GM12878 (cell line): ENCODE measurements at regions not wholly inside any gene's neighbourhood (a gene's known extent, or its start where the extent isn't known, plus 50 kb on each side); places are given as distances from the start of the nearest gene placed in this dataset.

Experiments
- ATAC-seq: fragments of 200-7000 bp; cut with Tn5 transposase; 3 replicates; pipeline ENCODE4 v1.9.1; 2020; ENCODE audit warnings: mild to moderate bottlenecking, moderate library complexity
- BruUV-seq: library from RNA; stranded (reverse); fragments of 400-500 nt; replicated peaks from 2 replicates; lab custom pipeline; 2021; lab: Mats Ljungman, UMichigan
- CTCF ChIA-PET: fragments of 300-600 bp; sonication (Branson Sonifier 250); formaldehyde crosslinking; extraction: SDS; loops from one replicate; lab custom pipeline; 2021; ENCODE audit warnings: inconsistent platforms; lab: Yijun Ruan, JAX
- POLR2A ChIA-PET: fragments of 350-600 bp; formaldehyde crosslinking; extraction: SDS; loops from one replicate; lab custom pipeline; 2021; ENCODE audit warnings: inconsistent platforms; lab: Charles Lee
- RAD21 ChIA-PET: fragments of 300-600 bp; sonication (Branson Sonifier 250); formaldehyde crosslinking; loops from one replicate; lab custom pipeline; 2023; ENCODE audit warnings: antibody characterized with exemption; ENCODE audit not compliant: unreplicated experiment; lab: Charles Lee
- SMC1A ChIA-PET: fragments of 300-600 bp; sonication (Branson Sonifier 250); formaldehyde crosslinking; loops from one replicate; lab custom pipeline; 2023; ENCODE audit not compliant: unreplicated experiment, uncharacterized antibody; lab: Charles Lee
- DNase-seq: peaks from one replicate; pipeline ENCODE4 v3.0.0-alpha.2; 2011; ENCODE audit warnings: low read depth, low spot score
- FAIRE-seq: peaks from 3 replicates; lab custom pipeline; 2011; peaks lifted over from hg19 to GRCh38; lab: Jason Lieb, UNC
- H2AFZ ChIP-seq: 2 replicates; pipeline ENCODE4 v1.6.0; 2011; ENCODE audit warnings: low read depth, low read length, control low read depth; ENCODE audit not compliant: control insufficient read depth
- H3K27ac ChIP-seq: 2 replicates; pipeline ENCODE4 v1.5.1; 2011; ENCODE audit warnings: control low read depth; ENCODE audit not compliant: control insufficient read depth, insufficient read depth
- H3K27me3 ChIP-seq, 2 experiments: replicated peaks in 1 of 2; 2 replicates each; pipeline versions ENCODE4 v1.6.0 to v1.6.1; 2011; ENCODE audit warnings: low read length in 1 of 2; ENCODE audit not compliant: control insufficient read depth in 2 of 2, insufficient read depth in 2 of 2
- H3K36me3 ChIP-seq, 2 experiments: 2 replicates each; pipeline ENCODE4 v1.5.1; 2011; ENCODE audit warnings: low read length in 1 of 2; ENCODE audit not compliant: control insufficient read depth in 2 of 2, insufficient read depth in 2 of 2
- H3K4me1 ChIP-seq: 2 replicates; pipeline ENCODE4 v1.6.1; 2011; ENCODE audit warnings: mild to moderate bottlenecking, low read length, moderate library complexity, mixed read lengths; ENCODE audit not compliant: control insufficient read depth, insufficient read depth
- H3K4me2 ChIP-seq: 2 replicates; pipeline ENCODE4 v1.6.0; 2011; ENCODE audit warnings: control low read depth; ENCODE audit not compliant: control insufficient read depth, insufficient read depth
- H3K4me3 ChIP-seq: fragments of 200-600 bp; sonication (generic); 2 replicates; pipeline ENCODE4 v1.5.1; 2016
- H3K79me2 ChIP-seq: 2 replicates; pipeline ENCODE4 v1.6.0; 2011; ENCODE audit warnings: low read length; ENCODE audit not compliant: control insufficient read depth, insufficient read depth
- H3K9ac ChIP-seq: 2 replicates; pipeline ENCODE4 v1.8.0; 2011; ENCODE audit warnings: low read length, control low read depth, mixed read lengths; ENCODE audit not compliant: control insufficient read depth, insufficient read depth
- H3K9me3 ChIP-seq: replicated peaks from 3 replicates; pipeline ENCODE4 v1.5.1; 2011; ENCODE audit warnings: mild to moderate bottlenecking, low read length; ENCODE audit not compliant: control insufficient read depth, insufficient read depth
- H4K20me1 ChIP-seq: 2 replicates; pipeline ENCODE4 v1.6.0; 2011; ENCODE audit not compliant: control insufficient read depth, insufficient read depth
- BCLAF1 ChIP-seq: fragments of 450-650 bp; IDR thresholded peaks from 2 replicates; pipeline ENCODE4 v1.6.1; 2017; ENCODE audit warnings: antibody characterized with exemption, mild to moderate bottlenecking, moderate library complexity
- CEBPB ChIP-seq, 2 experiments: fragments of 150-350 bp in 1 of 2; IDR thresholded peaks; 2 replicates each; pipeline ENCODE4 v1.6.1; 2012 to 2014; ENCODE audit warnings: low read depth in 2 of 2, low read length in 2 of 2, borderline replicate concordance in 1 of 2, inconsistent platforms in 1 of 2
- CREB1 ChIP-seq: IDR thresholded peaks from 2 replicates; pipeline ENCODE4 v1.6.1; 2012; ENCODE audit warnings: low read depth, mild to moderate bottlenecking, inconsistent platforms
- CREM ChIP-seq: IDR thresholded peaks from 2 replicates; pipeline ENCODE4 v1.6.1; 2014; ENCODE audit warnings: antibody characterized with exemption, low read depth
- HCFC1 ChIP-seq: fragments of 150-350 bp; IDR thresholded peaks from 2 replicates; pipeline ENCODE4 v1.6.1; 2014; ENCODE audit warnings: low read length
- MEF2A ChIP-seq: IDR thresholded peaks from 2 replicates; pipeline ENCODE4 v1.6.1; 2011; ENCODE audit warnings: low read depth, mild to moderate bottlenecking, low read length, moderate library complexity; ENCODE audit not compliant: insufficient read depth
- MTA2 ChIP-seq: fragments of 450-650 bp; IDR thresholded peaks from 2 replicates; pipeline ENCODE4 v1.6.1; 2016; ENCODE audit warnings: low read depth, mild to moderate bottlenecking, moderate library complexity
- MXI1 ChIP-seq: fragments of 150-350 bp; IDR thresholded peaks from 2 replicates; pipeline ENCODE4 v1.6.1; 2011; ENCODE audit warnings: low read depth, mild to moderate bottlenecking, inconsistent platforms, low read length, improper control_type of control experiment
- NFXL1 ChIP-seq: fragments of 450-650 bp; IDR thresholded peaks from 2 replicates; pipeline ENCODE4 v1.6.1; 2017; ENCODE audit warnings: antibody characterized with exemption, mild to moderate bottlenecking, borderline replicate concordance
- NFYB ChIP-seq: IDR thresholded peaks from 2 replicates; pipeline ENCODE4 v1.6.1; 2011; ENCODE audit warnings: low read depth, mild to moderate bottlenecking, low read length, improper control_type of control experiment, moderate library complexity; ENCODE audit not compliant: insufficient read depth
- NR2C2 ChIP-seq: IDR thresholded peaks from 2 replicates; pipeline ENCODE4 v1.6.1; 2011; ENCODE audit warnings: borderline replicate concordance, low read depth; ENCODE audit not compliant: control insufficient read depth, insufficient read length
- NR2F1 ChIP-seq: fragments of 450-650 bp; conservative IDR thresholded peaks from 2 replicates; pipeline ENCODE4 v1.6.1; 2017; ENCODE audit warnings: mild to moderate bottlenecking
- NRF1 ChIP-seq: conservative IDR thresholded peaks from 2 replicates; pipeline ENCODE4 v1.6.1; 2011; ENCODE audit warnings: mild to moderate bottlenecking, low read depth, low read length, improper control_type of control experiment
- SMAD1 ChIP-seq: fragments of 450-650 bp; IDR thresholded peaks from 2 replicates; pipeline ENCODE4 v1.6.1; 2018; ENCODE audit warnings: mild to moderate bottlenecking, low read depth; ENCODE audit not compliant: partially characterized antibody
- ZNF274 ChIP-seq: IDR thresholded peaks from one replicate; pipeline ENCODE4 v1.8.0; 2011; ENCODE audit not compliant: insufficient read length, insufficient read depth
- WGBS: methylation state at CpG from one replicate; pipeline ENCODE4 v1.1.6; 2016; ENCODE audit warnings: low lambda C conversion rate; ENCODE audit not compliant: insufficient replicate concordance, insufficient coverage; ENCODE audit errors: missing lambda C conversion rate; 5-methylcytosine and 5-hydroxymethylcytosine counted together
- in situ Hi-C: fragments of 300-500 bp; cut with MboI; formaldehyde crosslinking; loops from 9 replicates; pipeline ENCODE4 v1.14.3; 2018; ENCODE audit warnings: mixed read lengths
- intact Hi-C: fragments of 100-400 bp; cut with micrococcal nuclease; formaldehyde crosslinking; loops from one replicate; pipeline ENCODE4 v1.14.2; 2022; ENCODE audit not compliant: unreplicated experiment

GRCh38 chr6:112927641-112928320, 580.7 kb downstream of the RFPL4B start:
- ATAC-seq = no peak
- CTCF ChIA-PET = interaction anchor here (0.6 to 1.4 kb wide), 4 partner anchors 20 to 981 kb away, joined by 3 read pairs; no protein-coding TSS in a partner anchor
- Histone ChIP-seq H4K20me1 (no peaks in the 10 kb centered on the region), H3K36me3 (no peaks in the 10 kb centered on the region), H3K4me2 (no peak overlapping the region), H3K9ac (no peak overlapping the region), H3K4me3 (no peak overlapping the region), H2AFZ (no peak overlapping the region), H3K27ac (no peak overlapping the region), H3K27me3 (no peaks in the 10 kb centered on the region), H3K9me3 (no peaks in the 10 kb centered on the region), H3K4me1 (no peaks in the 10 kb centered on the region), H3K79me2 (no peaks in the 10 kb centered on the region)
- TF ChIP-seq NR2F1 = no peak
- TF ChIP-seq HCFC1 = no peak
- no peak for TF ChIP-seq CREB1
- TF ChIP-seq SMAD1 = no peak
- TF ChIP-seq CREM = no peak
- TF ChIP-seq MTA2 = no peak
- TF ChIP-seq NFXL1 = no peak
- no peak for TF ChIP-seq BCLAF1
- no peak for TF ChIP-seq MXI1
- no peak for TF ChIP-seq NRF1
- TF ChIP-seq ZNF274 = no peak
- TF ChIP-seq NFYB = no peak
- no peak for TF ChIP-seq MEF2A
- TF ChIP-seq NR2C2 = no peak
- no peak for TF ChIP-seq CEBPB (IDR thresholded peaks at IDR 0.05; ENCODE audit: borderline replicate concordance in 1 of 2, low read depth in 2 of 2, low read length in 2 of 2)
- DNase-seq = no peak
- intact Hi-C loops (no loop called here), in situ Hi-C loops (no loop called here)
- no peak for FAIRE-seq
- BruUV-seq = no TSS peak
- SMC1A ChIA-PET = no interaction called here
- 14% methylated on average over 4 of the region's 4 CpGs for WGBS
- POLR2A ChIA-PET = no interaction called here
- RAD21 ChIA-PET = no interaction called here
